ENCODE measurements at regions not wholly inside any gene's neighbourhood (a gene's known extent, or its start where the extent isn't known, plus 50 kb on each side); places are given as distances from the start of the nearest gene placed in this dataset.
"Not testable (repeated sequence)": the region's sequence is repeated elsewhere in the genome, so short reads cannot be mapped to it uniquely, and the experiment has no call there.

GRCh38 chr22:44650806-44651205 is 51.2 kb upstream of the PRR5 start:
- DNase-seq: no peak

- DNase-seq: no peak
Measured at GRCh38 chr22:44648821-44649565, 53.0 kb upstream of the PRR5 start.

- no peak for DNase-seq
Measured at GRCh38 chr22:44648085-44648820, 53.8 kb upstream of the PRR5 start.

- no peak for DNase-seq
Measured at GRCh38 chr22:44647141-44647540, 54.9 kb upstream of the PRR5 start.

- DNase-seq: no peak
Measured at GRCh38 chr22:44646668-44647067, 55.3 kb upstream of the PRR5 start.

- DNase-seq: no peak
Measured at GRCh38 chr22:44646141-44646540, 55.9 kb upstream of the PRR5 start.

- DNase-seq: no peak
Measured at GRCh38 chr22:44645531-44645930, 56.5 kb upstream of the PRR5 start.

GRCh38 chr22:44645083-44645482 is 56.9 kb upstream of the PRR5 start:
- DNase-seq: no peak

GRCh38 chr22:44643526-44644101 is 58.4 kb upstream of the PRR5 start:
- DNase-seq: not testable (repeated sequence)

GRCh38 chr22:44642096-44642644 is 59.8 kb upstream of the PRR5 start:
- no peak for DNase-seq

- DNase-seq: no peak
Measured at GRCh38 chr22:44640618-44641155, 61.3 kb upstream of the PRR5 start.

- DNase-seq: no peak
Measured at GRCh38 chr22:44639891-44640617, 62.0 kb upstream of the PRR5 start.

GRCh38 chr22:44638971-44639760 is 62.8 kb upstream of the PRR5 start:
- no peak for DNase-seq

- DNase-seq: not testable (repeated sequence)
Measured at GRCh38 chr22:44636502-44637206, 65.3 kb upstream of the PRR5 start.

GRCh38 chr22:44635567-44635966 is 66.4 kb upstream of the PRR5 start:
- DNase-seq: not testable (repeated sequence)

GRCh38 chr22:44634426-44635321 is 67.3 kb upstream of the PRR5 start:
- no peak for DNase-seq

GRCh38 chr22:44633647-44634046 is 68.4 kb upstream of the PRR5 start:
- DNase-seq: no peak

- DNase-seq: no peak
Measured at GRCh38 chr22:44632541-44633396, 69.2 kb upstream of the PRR5 start.

- no peak for DNase-seq
Measured at GRCh38 chr22:44630826-44631225, 71.2 kb upstream of the PRR5 start.

Measured in activated CD4-positive, alpha-beta T cell treated with anti-CD3 and anti-CD28 coated beads for 4 hours (primary cell).